Activated CD8-positive, alpha-beta T cell treated with anti-CD3 and anti-CD28 coated beads, Interleukin-2, amount 10 ng/mL, durations not matched to agents 7 days and 5 days (primary cell): ENCODE measurements at regions not wholly inside any gene's neighbourhood (a gene's known extent, or its start where the extent isn't known, plus 50 kb on each side); places are given as distances from the start of the nearest gene placed in this dataset.
"Not testable (repeated sequence)": the region's sequence is repeated elsewhere in the genome, so short reads cannot be mapped to it uniquely, and the experiment has no call there.

Experiments used
- ATAC-seq: fragments of 150-1000 bp; cut with Tn5 transposase; one replicate; pipeline ENCODE4 v1.10.0; 2021; ENCODE audit warnings: moderate library complexity
- CTCF ChIA-PET: fragments of 350-600 bp; sonication (Branson Sonifier 250); formaldehyde crosslinking; loops from one replicate; lab custom pipeline; 2021; ENCODE audit warnings: antibody characterized with exemption; lab: Charles Lee
- POLR2A ChIA-PET: fragments of 350-600 bp; sonication (Branson Sonifier 250); formaldehyde crosslinking; loops from one replicate; lab custom pipeline; 2021; ENCODE audit warnings: antibody characterized with exemption; lab: Charles Lee
- DNase-seq: peaks from one replicate; pipeline ENCODE4 v3.0.0-alpha.2; 2020
- H3K27ac Mint-ChIP-seq: one replicate; pipeline ENCODE4 v1.8.0; 2021; ENCODE audit warnings: mild to moderate bottlenecking, mixed read lengths
- H3K27me3 Mint-ChIP-seq: one replicate; pipeline ENCODE4 v1.8.0; 2021; ENCODE audit warnings: low read depth, mixed read lengths
- H3K36me3 Mint-ChIP-seq: one replicate; pipeline ENCODE4 v1.8.0; 2021; ENCODE audit warnings: low read depth, mixed read lengths
- H3K4me1 Mint-ChIP-seq: one replicate; pipeline ENCODE4 v1.8.0; 2021; ENCODE audit warnings: low read depth, mixed read lengths
- H3K4me3 Mint-ChIP-seq: one replicate; pipeline ENCODE4 v1.8.0; 2021; ENCODE audit warnings: mild to moderate bottlenecking, mixed read lengths
- H3K9me3 Mint-ChIP-seq: one replicate; pipeline ENCODE4 v1.8.0; 2022; ENCODE audit warnings: mixed read lengths; ENCODE audit not compliant: insufficient read depth

DNA sequence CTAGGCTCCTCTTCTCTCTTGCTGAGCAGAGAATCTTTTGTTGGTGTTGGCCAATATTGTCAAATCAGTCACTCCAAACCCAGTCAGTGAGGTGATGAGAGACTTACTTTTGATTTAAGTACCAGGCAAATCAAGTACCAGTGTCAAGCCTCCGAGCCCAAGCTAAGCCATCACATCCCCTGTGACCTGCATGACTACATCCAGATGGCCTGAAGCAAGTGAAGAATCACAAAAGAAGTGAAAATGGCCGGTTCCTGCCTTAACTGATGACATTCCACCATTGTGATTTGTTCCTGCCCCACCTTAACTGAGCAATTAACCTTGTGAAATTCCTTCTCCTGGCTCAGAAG lies 107.0 kb upstream of the DAB1 start:
- H3K36me3 Mint-ChIP-seq, DNase-seq, H3K4me1 Mint-ChIP-seq, POLR2A ChIA-PET, CTCF ChIA-PET, H3K27ac Mint-ChIP-seq, H3K4me3 Mint-ChIP-seq, ATAC-seq, H3K27me3 Mint-ChIP-seq, H3K9me3 Mint-ChIP-seq: not testable (repeated sequence)

DNA sequence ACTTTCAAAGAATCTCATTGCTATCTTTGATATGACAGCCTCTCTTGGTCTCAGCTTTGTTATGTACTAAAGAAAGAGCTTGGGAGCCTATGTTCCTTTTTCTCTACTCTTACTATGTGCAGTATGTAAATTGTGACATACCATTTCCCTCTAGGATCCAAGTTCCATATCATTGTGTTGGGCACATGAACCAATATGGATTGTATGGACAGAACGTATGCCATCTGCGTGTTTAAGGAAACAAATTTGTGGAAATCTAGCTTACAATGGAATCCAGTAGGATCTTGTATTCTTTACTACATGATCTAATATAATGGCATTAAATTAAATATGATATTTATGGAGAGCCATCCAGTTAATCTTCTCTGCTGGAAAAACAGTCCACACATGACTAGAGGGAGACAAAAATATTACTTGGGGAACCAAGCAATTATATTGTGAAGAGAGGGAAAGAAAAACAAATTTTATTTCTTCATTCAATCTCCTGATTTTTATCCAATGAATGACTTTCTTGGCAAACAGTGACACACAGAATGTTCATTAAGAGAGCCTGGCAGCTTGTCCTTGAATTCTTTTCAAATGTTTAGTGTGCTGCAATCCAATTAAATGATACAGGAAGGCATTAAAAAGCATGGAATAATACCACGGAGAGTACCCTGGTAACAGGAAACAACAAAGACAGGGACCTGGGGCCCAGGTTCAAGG lies 106.5 kb upstream of the DAB1 start:
- DNase-seq (no peak), ATAC-seq (no peak)
- ChIA-PET POLR2A (no interaction called here), CTCF (no interaction called here)
- Mint-ChIP-seq H3K27me3 (no peaks in the 10 kb centered on the region), H3K4me3 (no peak overlapping the region), H3K4me1 (no peaks in the 10 kb centered on the region), H3K9me3 (no peaks in the 10 kb centered on the region), H3K36me3 (no peaks in the 10 kb centered on the region), H3K27ac (no peak overlapping the region)

- no peak overlapping the region for H3K27ac Mint-ChIP-seq
- H3K4me3 Mint-ChIP-seq: no peak overlapping the region
- POLR2A ChIA-PET: no interaction called here
- no peaks in the 10 kb centered on the region for H3K27me3 Mint-ChIP-seq
- no peaks in the 10 kb centered on the region for H3K9me3 Mint-ChIP-seq
- no peaks in the 10 kb centered on the region for H3K36me3 Mint-ChIP-seq
- ATAC-seq: no peak
- no peaks in the 10 kb centered on the region for H3K4me1 Mint-ChIP-seq
- no peak for DNase-seq
- CTCF ChIA-PET: no interaction called here
Observed at GRCh38 chr1:57522575-57522974, 98.7 kb upstream of the DAB1 start.

- no peaks in the 10 kb centered on the region for H3K36me3 Mint-ChIP-seq
- no peaks in the 10 kb centered on the region for H3K4me1 Mint-ChIP-seq
- no peak for ATAC-seq
- ChIA-PET POLR2A (no interaction called here), CTCF (no interaction called here)
- no peak for DNase-seq
- no peaks in the 10 kb centered on the region for H3K9me3 Mint-ChIP-seq
- no peaks in the 10 kb centered on the region for H3K27me3 Mint-ChIP-seq
- no peak overlapping the region for H3K4me3 Mint-ChIP-seq
- no peak overlapping the region for H3K27ac Mint-ChIP-seq
Observed at GRCh38 chr1:57520743-57521515, 97.1 kb upstream of the DAB1 start.

DNA sequence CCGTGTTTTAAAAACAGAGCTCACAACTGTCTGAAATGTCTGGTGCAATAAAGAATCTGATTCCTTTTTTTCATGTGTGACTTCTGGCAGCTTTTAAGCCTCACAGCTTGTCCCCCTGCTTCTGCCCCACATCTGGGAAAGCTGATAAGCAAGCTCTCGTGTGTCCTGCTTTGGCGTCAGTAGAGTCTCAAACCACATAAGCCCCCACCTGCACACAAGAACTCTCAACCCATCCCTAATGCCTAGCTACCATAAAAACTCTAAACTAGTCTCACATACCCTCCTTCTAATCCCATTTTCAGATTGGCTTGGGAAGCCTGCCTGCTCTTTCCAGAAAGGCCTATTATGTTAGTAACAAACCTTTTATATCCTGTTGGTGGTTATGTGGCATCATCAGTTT lies 94.6 kb upstream of the DAB1 start:
- Mint-ChIP-seq H3K36me3 (no peaks in the 10 kb centered on the region), H3K27me3 (no peaks in the 10 kb centered on the region), H3K4me3 (no peak overlapping the region), H3K9me3 (no peaks in the 10 kb centered on the region), H3K27ac (no peak overlapping the region), H3K4me1 (no peaks in the 10 kb centered on the region)
- POLR2A ChIA-PET: no interaction called here
- DNase-seq: no peak
- no peak for ATAC-seq
- CTCF ChIA-PET: no interaction called here

GRCh38 chr1:57517587-57518374 lies 93.9 kb upstream of the DAB1 start:
- Mint-ChIP-seq H3K27ac (no peak overlapping the region), H3K4me1 (no peaks in the 10 kb centered on the region), H3K27me3 (no peaks in the 10 kb centered on the region), H3K4me3 (no peak overlapping the region), H3K36me3 (no peaks in the 10 kb centered on the region), H3K9me3 (no peaks in the 10 kb centered on the region)
- ChIA-PET POLR2A (no interaction called here), CTCF (no interaction called here)
- no peak for ATAC-seq
- DNase-seq: no peak

DNA sequence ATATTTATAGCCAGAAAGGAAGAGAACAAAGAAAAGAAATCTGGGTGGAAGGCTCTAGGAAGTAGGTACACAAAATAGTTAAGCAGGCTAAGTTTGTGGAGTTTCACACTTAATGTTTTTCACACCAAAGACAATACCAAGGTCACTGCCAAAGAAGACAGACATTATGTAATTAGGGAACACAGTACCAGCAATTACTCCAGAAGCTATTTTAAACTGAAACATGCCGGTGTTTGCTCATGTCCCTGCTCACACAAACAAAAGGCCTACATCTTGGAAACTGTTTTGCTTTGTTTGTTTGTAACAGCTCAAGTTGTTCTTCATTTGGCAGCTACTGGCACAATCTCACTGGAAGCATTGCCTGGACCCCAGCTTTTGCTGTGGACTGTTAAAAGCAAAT lies 88.5 kb upstream of the DAB1 start:
- ChIA-PET CTCF (no interaction called here), POLR2A (no interaction called here)
- no peaks in the 10 kb centered on the region for H3K36me3 Mint-ChIP-seq
- no peaks in the 10 kb centered on the region for H3K27me3 Mint-ChIP-seq
- H3K4me3 Mint-ChIP-seq: no peak overlapping the region
- DNase-seq: no peak
- H3K27ac Mint-ChIP-seq: no peak overlapping the region
- H3K9me3 Mint-ChIP-seq: no peaks in the 10 kb centered on the region
- H3K4me1 Mint-ChIP-seq: no peaks in the 10 kb centered on the region
- ATAC-seq: no peak

- no peaks in the 10 kb centered on the region for H3K9me3 Mint-ChIP-seq
- ChIA-PET CTCF (no interaction called here), POLR2A (no interaction called here)
- ATAC-seq: no peak
- H3K4me1 Mint-ChIP-seq: no peaks in the 10 kb centered on the region
- H3K27ac Mint-ChIP-seq: no peak overlapping the region
- H3K4me3 Mint-ChIP-seq: no peak overlapping the region
- no peaks in the 10 kb centered on the region for H3K36me3 Mint-ChIP-seq
- no peak for DNase-seq
- H3K27me3 Mint-ChIP-seq: no peaks in the 10 kb centered on the region
Observed at GRCh38 chr1:57506941-57507340, 83.1 kb upstream of the DAB1 start.

DNA sequence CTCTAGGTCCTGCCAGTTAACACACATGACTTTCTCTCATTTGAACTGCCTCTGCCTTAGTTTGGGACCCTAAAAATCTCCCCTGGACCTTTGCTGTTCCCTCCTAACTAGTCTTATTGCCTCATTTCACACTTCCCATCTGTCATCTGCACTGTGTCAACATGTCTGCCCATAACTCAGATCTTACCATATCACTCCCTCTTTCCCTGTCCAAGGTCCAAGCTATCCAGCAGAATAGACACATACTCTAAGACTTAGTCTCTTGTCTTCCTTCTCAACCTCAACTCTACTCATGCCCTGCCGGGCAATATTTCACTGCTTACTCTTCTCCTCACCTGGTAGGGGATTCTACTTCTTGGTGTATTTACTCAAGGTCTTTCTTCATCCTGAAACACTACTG lies 79.5 kb upstream of the DAB1 start:
- no peaks in the 10 kb centered on the region for H3K4me1 Mint-ChIP-seq
- ATAC-seq (no peak), DNase-seq (no peak)
- ChIA-PET POLR2A (no interaction called here), CTCF (no interaction called here)
- H3K36me3 Mint-ChIP-seq: no peaks in the 10 kb centered on the region
- no peaks in the 10 kb centered on the region for H3K27me3 Mint-ChIP-seq
- H3K9me3 Mint-ChIP-seq: no peaks in the 10 kb centered on the region
- no peak overlapping the region for H3K4me3 Mint-ChIP-seq
- no peak overlapping the region for H3K27ac Mint-ChIP-seq

DNA sequence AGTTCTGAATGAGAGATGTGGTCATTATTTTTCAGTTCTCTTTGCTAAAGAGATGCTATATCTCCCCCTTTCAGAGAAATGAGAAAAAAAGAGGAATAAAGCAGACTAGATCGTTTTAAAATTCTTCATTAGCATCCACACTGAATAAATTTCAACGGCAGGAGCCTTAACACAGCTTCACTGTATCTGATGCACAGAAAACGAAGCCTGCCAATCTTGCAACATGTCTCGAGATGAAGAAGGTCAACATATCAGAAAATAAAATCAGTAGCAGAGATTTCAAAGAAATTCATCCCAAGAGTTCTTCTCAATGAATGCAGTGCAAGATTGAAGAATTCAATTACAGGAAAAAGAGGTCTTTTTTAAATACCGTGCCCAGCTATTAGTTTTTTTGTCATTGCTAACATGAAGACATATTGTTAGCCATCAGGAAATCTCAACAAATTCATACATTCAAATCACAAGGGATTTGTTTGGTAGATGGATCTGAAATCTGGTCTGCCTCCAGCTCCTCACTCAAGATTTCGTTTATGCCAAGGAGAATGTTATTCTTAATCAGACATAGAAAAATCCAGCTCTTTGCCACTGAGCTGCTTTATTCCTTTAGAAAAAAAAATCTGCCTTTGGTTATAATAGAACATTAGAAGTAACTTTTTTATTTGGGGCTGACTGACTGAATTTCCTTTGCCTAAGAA lies 76.4 kb upstream of the DAB1 start:
- H3K9me3 Mint-ChIP-seq: no peaks in the 10 kb centered on the region
- H3K27ac Mint-ChIP-seq: no peak overlapping the region
- ATAC-seq (no peak), DNase-seq (no peak)
- no peak overlapping the region for H3K4me3 Mint-ChIP-seq
- H3K27me3 Mint-ChIP-seq: no peaks in the 10 kb centered on the region
- ChIA-PET POLR2A (no interaction called here), CTCF (no interaction called here)
- H3K4me1 Mint-ChIP-seq: no peaks in the 10 kb centered on the region
- no peaks in the 10 kb centered on the region for H3K36me3 Mint-ChIP-seq

- no peaks in the 10 kb centered on the region for H3K4me1 Mint-ChIP-seq
- H3K27ac Mint-ChIP-seq: no peak overlapping the region
- H3K9me3 Mint-ChIP-seq: no peaks in the 10 kb centered on the region
- no peak overlapping the region for H3K4me3 Mint-ChIP-seq
- H3K36me3 Mint-ChIP-seq: no peaks in the 10 kb centered on the region
- ChIA-PET CTCF (no interaction called here), POLR2A (no interaction called here)
- ATAC-seq (no peak), DNase-seq (no peak)
- no peaks in the 10 kb centered on the region for H3K27me3 Mint-ChIP-seq
Observed at GRCh38 chr1:57494530-57495079, 70.7 kb upstream of the DAB1 start.
